Smooth muscle cell (in vitro differentiated cells): ENCODE measurements at regions not wholly inside any gene's neighbourhood (a gene's known extent, or its start where the extent isn't known, plus 50 kb on each side); places are given as distances from the start of the nearest gene placed in this dataset.

Experiments used
- DNase-seq: peaks from one replicate; lab custom pipeline; 2025; ENCODE audit not compliant: unreplicated experiment; lab: John Stamatoyannopoulos, UW
- H2AFZ ChIP-seq: fragments of 200-600 bp; sonication (generic); 2 replicates; pipeline ENCODE4 v1.6.0; 2016; ENCODE audit warnings: antibody characterized with exemption, low read depth, mild to moderate bottlenecking
- H3F3A ChIP-seq: fragments of 200-600 bp; sonication (generic); 2 replicates; pipeline ENCODE4 v1.6.0; 2017; ENCODE audit warnings: antibody characterized with exemption, low read depth
- H3K27ac ChIP-seq: fragments of 200-600 bp; sonication (generic); 2 replicates; pipeline ENCODE4 v1.5.1; 2016; ENCODE audit warnings: low read depth, mild to moderate bottlenecking
- H3K27me3 ChIP-seq: fragments of 200-600 bp; sonication (generic); 2 replicates; pipeline ENCODE4 v1.6.1; 2016; ENCODE audit warnings: low read depth, mild to moderate bottlenecking
- H3K36me3 ChIP-seq: fragments of 200-600 bp; sonication (generic); 2 replicates; pipeline ENCODE4 v1.5.1; 2016; ENCODE audit warnings: low read depth
- H3K4me1 ChIP-seq: fragments of 200-600 bp; sonication (generic); 2 replicates; pipeline ENCODE4 v1.5.1; 2016; ENCODE audit warnings: low read depth
- H3K4me2 ChIP-seq: fragments of 200-600 bp; sonication (generic); 2 replicates; pipeline ENCODE4 v1.6.0; 2016; ENCODE audit warnings: mild to moderate bottlenecking
- H3K4me3 ChIP-seq: fragments of 200-600 bp; sonication (generic); 2 replicates; pipeline ENCODE4 v1.5.1; 2016; ENCODE audit warnings: mild to moderate bottlenecking
- H3K79me2 ChIP-seq: fragments of 200-600 bp; sonication (generic); 2 replicates; pipeline ENCODE4 v1.6.0; 2016; ENCODE audit warnings: low read depth, mild to moderate bottlenecking
- H3K9ac ChIP-seq: fragments of 200-600 bp; sonication (generic); 2 replicates; pipeline ENCODE4 v1.6.0; 2016; ENCODE audit warnings: low read depth
- H3K9me3 ChIP-seq: fragments of 200-600 bp; sonication (generic); replicated peaks from 2 replicates; pipeline ENCODE4 v1.5.1; 2016; ENCODE audit warnings: low read depth
- H4K20me1 ChIP-seq: fragments of 200-600 bp; sonication (generic); 2 replicates; pipeline ENCODE4 v1.6.0; 2016; ENCODE audit warnings: low read depth
- WGBS: methylation state at CpG from one replicate; pipeline ENCODE4 v1.1.7; 2016; ENCODE audit warnings: low lambda C conversion rate; 5-methylcytosine and 5-hydroxymethylcytosine counted together
- TF ChIP-seq, protein P1 (sequence below): fragments of 200-600 bp; sonication (generic); IDR thresholded peaks from 2 replicates; pipeline ENCODE4 v1.5.1; 2017; ENCODE audit warnings: borderline replicate concordance, mild to moderate bottlenecking, antibody characterized with exemption; ENCODE audit not compliant: insufficient read depth, poor library complexity, severe bottlenecking

DNA sequence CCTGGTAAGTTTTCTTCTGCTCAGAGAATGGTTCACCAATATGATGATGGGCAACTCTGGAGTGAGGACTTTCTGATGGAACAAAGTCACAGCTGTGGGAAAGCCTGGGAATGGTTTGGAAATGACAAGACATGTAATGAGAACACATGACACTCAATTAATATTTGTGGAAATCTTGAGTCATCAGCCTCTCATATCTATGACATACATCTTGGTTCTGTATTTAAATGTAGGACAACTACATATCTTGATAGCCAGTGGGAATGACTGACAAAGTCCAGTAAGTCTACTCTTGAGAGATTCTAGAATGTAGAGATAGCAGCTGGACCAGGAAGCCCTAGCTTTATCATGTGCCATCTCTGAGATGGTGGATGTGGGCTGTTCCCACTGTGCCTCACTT, 85.5 kb downstream of the PALM2AKAP2 start:
- Histone ChIP-seq H3K9me3 (no peaks in the 10 kb centered on the region), H3F3A (peaks cover 4% of the 10 kb centered on the region), H2AFZ (no peak overlapping the region), H3K36me3 (no peaks in the 10 kb centered on the region), H4K20me1 (peaks cover 53% of the 10 kb centered on the region), H3K9ac (no peak overlapping the region), H3K27ac (no peak overlapping the region), H3K79me2 (peaks cover 10% of the 10 kb centered on the region), H3K4me3 (no peak overlapping the region), H3K4me1 (peaks cover 5% of the 10 kb centered on the region), H3K27me3 (no peaks in the 10 kb centered on the region), H3K4me2 (no peak overlapping the region)
- TF ChIP-seq, protein P1, sequence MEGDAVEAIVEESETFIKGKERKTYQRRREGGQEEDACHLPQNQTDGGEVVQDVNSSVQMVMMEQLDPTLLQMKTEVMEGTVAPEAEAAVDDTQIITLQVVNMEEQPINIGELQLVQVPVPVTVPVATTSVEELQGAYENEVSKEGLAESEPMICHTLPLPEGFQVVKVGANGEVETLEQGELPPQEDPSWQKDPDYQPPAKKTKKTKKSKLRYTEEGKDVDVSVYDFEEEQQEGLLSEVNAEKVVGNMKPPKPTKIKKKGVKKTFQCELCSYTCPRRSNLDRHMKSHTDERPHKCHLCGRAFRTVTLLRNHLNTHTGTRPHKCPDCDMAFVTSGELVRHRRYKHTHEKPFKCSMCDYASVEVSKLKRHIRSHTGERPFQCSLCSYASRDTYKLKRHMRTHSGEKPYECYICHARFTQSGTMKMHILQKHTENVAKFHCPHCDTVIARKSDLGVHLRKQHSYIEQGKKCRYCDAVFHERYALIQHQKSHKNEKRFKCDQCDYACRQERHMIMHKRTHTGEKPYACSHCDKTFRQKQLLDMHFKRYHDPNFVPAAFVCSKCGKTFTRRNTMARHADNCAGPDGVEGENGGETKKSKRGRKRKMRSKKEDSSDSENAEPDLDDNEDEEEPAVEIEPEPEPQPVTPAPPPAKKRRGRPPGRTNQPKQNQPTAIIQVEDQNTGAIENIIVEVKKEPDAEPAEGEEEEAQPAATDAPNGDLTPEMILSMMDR = no peak
- DNase-seq = no peak

DNA sequence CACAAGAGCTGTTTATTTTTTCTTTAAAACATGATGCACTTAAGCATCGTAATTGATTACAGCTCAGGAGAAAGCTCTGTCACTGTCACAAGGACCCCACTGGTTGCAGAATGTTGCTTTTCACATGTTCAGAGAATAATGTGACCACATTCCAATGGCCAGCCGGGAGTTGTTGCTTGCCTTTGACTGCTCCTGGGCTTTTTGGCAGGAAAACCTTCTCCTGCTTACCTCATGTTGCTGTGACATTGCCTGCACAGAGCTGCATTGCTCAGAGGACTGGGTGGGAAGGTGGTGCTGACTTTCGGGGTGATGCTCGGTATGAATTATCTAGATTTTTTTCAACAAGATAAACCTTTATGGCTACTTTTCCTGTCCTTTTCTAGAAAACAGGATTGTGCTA, 88.2 kb downstream of the PALM2AKAP2 start:
- Histone ChIP-seq H3K79me2 (peaks cover 1% of the 10 kb centered on the region), H3F3A (no peaks in the 10 kb centered on the region), H3K27me3 (no peaks in the 10 kb centered on the region), H2AFZ (no peak overlapping the region), H3K9me3 (no peaks in the 10 kb centered on the region), H3K4me3 (no peak overlapping the region), H3K36me3 (no peaks in the 10 kb centered on the region), H3K4me1 (no peaks in the 10 kb centered on the region), H3K9ac (no peak overlapping the region), H3K4me2 (no peak overlapping the region), H3K27ac (no peak overlapping the region), H4K20me1 (peaks cover 42% of the 10 kb centered on the region)
- DNase-seq = no peak
- 77% methylated on average over 4 of the region's 4 CpGs for WGBS
- TF ChIP-seq, protein P1 = no peak

DNA sequence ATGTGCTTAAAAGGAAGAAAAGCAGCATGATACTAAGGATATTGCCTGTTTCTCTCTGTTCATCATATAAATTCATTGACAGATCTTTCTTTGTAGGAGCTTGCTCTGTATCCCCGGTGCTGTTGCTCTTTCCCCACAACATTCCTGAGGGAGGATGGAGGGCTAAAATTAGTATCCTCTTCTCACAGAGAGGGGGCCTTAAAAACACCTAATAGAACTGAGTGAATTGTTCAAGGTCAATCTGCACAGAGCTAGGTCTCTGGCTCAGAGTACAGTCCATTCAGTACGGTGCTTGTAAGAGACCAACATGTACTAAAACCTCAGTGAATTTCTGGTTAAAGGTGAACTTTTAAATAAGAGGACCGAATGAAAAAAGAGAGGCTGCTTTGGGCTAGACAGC, 88.7 kb downstream of the PALM2AKAP2 start:
- H3K4me1 ChIP-seq = no peaks in the 10 kb centered on the region
- no peaks in the 10 kb centered on the region for H3K79me2 ChIP-seq
- no peak overlapping the region for H3K27ac ChIP-seq
- H3K9ac ChIP-seq = no peak overlapping the region
- TF ChIP-seq, protein P1 = no peak
- WGBS = 81% methylated on average over 3 of the region's 3 CpGs
- H3K4me2 ChIP-seq = no peak overlapping the region
- H3K36me3 ChIP-seq = no peaks in the 10 kb centered on the region
- no peak overlapping the region for H3K4me3 ChIP-seq
- no peak overlapping the region for H2AFZ ChIP-seq
- no peaks in the 10 kb centered on the region for H3K27me3 ChIP-seq
- H4K20me1 ChIP-seq = peaks cover 42% of the 10 kb centered on the region
- H3K9me3 ChIP-seq = no peaks in the 10 kb centered on the region
- no peaks in the 10 kb centered on the region for H3F3A ChIP-seq
- no peak for DNase-seq

DNA sequence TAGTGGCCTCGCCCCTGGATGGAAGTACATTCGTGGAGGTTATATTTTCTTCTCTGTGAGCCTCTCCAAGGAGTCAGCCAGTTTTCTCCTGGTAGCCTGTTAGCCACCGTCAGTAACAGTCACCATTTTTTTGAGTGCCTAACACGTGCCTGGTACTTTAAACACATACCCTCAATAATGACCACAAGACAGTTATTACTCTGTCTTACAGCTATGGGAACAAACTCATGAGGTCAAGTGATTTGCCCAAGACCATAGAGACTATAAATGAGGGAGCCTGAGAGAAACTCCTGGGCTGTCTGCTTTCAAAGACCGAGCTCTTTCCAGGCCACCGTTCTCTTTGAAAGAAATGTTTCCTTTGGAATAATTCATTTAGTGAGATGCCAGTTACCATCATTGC, 90.4 kb downstream of the PALM2AKAP2 start:
- Histone ChIP-seq H3K79me2 (no peaks in the 10 kb centered on the region), H3K9me3 (no peaks in the 10 kb centered on the region), H3K4me2 (no peak overlapping the region), H3K4me3 (no peak overlapping the region), H3K27ac (no peak overlapping the region), H3K4me1 (no peaks in the 10 kb centered on the region), H3K27me3 (no peaks in the 10 kb centered on the region), H3K9ac (no peak overlapping the region), H3K36me3 (no peaks in the 10 kb centered on the region), H2AFZ (no peak overlapping the region), H3F3A (no peaks in the 10 kb centered on the region), H4K20me1 (peaks cover 34% of the 10 kb centered on the region)
- WGBS = 84% methylated on average over 6 of the region's 6 CpGs
- TF ChIP-seq, protein P1 = no peak
- DNase-seq = no peak
